OCI-LY7 (cell line): ENCODE measurements at regions not wholly inside any gene's neighbourhood (a gene's known extent, or its start where the extent isn't known, plus 50 kb on each side); places are given as distances from the start of the nearest gene placed in this dataset.

Experiments used
- CTCF ChIP-seq: fragments of 200-600 bp; sonication (generic); conservative IDR thresholded peaks from 2 replicates; pipeline ENCODE4 v1.5.1; 2014; ENCODE audit warnings: mild to moderate bottlenecking, antibody characterized with exemption, low read length, moderate library complexity, mixed read lengths
- EZH2phosphoT487 ChIP-seq: fragments of 200-600 bp; sonication (generic); IDR thresholded peaks from 2 replicates; pipeline ENCODE4 v1.6.1; 2018; ENCODE audit warnings: low read depth, borderline replicate concordance, mild to moderate bottlenecking, mixed run types, antibody characterized with exemption, low read length, moderate library complexity, mixed read lengths

GRCh38 chr14:87081004-87081403, 912.0 kb downstream of the GALC start:
- no peak for TF ChIP-seq CTCF
- TF ChIP-seq EZH2phosphoT487, result no peak
